GM18951 (cell line): ENCODE measurements at regions not wholly inside any gene's neighbourhood (a gene's known extent, or its start where the extent isn't known, plus 50 kb on each side); places are given as distances from the start of the nearest gene placed in this dataset.

ENCODE experiments used
- POLR2A ChIP-seq: IDR thresholded peaks from 4 replicates; pipeline ENCODE4 v1.6.1; 2011; ENCODE audit warnings: mild to moderate bottlenecking; ENCODE audit not compliant: insufficient read length, insufficient read depth; ENCODE audit errors: extremely low read depth
- in situ Hi-C: fragments of 300-500 bp; cut with MboI; formaldehyde crosslinking; loops from one replicate; pipeline ENCODE4 v1.12.0; 2022; ENCODE audit warnings: low sequenced_read_pairs, mixed read lengths, inconsistent platforms; ENCODE audit not compliant: unreplicated experiment

DNA sequence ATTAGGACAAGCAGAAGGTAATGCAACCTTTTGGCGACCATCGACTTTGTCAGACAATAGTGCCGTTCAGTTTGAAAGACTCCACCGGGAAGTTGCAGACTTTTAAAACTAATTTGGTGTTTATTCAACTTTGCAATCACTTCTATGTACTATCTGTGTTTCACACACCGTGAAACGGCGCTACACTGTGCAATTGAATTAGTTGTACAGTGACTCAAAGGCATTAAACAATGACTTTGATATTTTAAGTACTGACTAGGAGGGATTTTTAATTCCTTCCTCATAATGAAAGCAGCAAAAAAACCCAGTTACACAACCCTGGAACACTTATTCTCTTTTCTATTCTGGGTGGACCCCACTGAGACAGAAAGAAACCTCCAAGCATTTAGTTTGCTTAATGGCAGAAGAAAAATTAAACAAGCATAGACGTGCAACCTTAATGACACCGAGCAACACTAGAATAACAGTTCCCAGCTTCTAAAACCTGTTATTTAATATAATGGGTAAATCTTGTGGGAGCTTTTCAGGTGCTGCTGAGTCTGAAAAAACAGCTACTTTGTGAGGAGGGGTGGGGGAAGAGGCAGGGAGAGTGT, 176.8 kb downstream of the LMO4 start:
- in situ Hi-C loops, result no loop called here
- no peak for TF ChIP-seq POLR2A

- in situ Hi-C loops, result no loop called here
- no peak for TF ChIP-seq POLR2A
Measured at GRCh38 chr1:87506147-87506546, 177.5 kb downstream of the LMO4 start.

GRCh38 chr1:87508247-87508787, 179.6 kb downstream of the LMO4 start:
- TF ChIP-seq POLR2A, result no peak
- in situ Hi-C loops, result no loop called here

GRCh38 chr1:87510540-87510939, 181.9 kb downstream of the LMO4 start:
- in situ Hi-C loops, result no loop called here
- TF ChIP-seq POLR2A, result no peak

DNA sequence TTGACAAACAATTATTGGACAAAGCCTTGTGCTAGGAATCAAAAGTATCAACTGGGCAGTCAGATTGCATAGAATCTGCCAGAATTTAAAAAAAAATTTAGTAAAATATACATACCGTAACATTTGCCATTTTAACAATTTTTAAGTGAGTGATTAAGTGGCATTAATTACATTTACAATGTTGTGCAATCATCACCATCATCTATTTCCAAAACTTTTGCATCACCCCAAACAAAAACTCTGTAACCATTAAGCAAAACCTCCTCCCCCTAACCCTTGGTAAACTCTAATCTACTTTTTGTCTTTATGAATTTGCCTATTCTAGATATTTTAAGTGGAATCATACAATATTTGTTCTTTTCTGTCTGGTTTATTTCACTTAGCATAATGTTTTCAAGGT, 182.8 kb downstream of the LMO4 start:
- in situ Hi-C loops, result no loop called here
- no peak for TF ChIP-seq POLR2A

GRCh38 chr1:87512431-87512830, 183.8 kb downstream of the LMO4 start:
- in situ Hi-C loops, result no loop called here
- no peak for TF ChIP-seq POLR2A

DNA sequence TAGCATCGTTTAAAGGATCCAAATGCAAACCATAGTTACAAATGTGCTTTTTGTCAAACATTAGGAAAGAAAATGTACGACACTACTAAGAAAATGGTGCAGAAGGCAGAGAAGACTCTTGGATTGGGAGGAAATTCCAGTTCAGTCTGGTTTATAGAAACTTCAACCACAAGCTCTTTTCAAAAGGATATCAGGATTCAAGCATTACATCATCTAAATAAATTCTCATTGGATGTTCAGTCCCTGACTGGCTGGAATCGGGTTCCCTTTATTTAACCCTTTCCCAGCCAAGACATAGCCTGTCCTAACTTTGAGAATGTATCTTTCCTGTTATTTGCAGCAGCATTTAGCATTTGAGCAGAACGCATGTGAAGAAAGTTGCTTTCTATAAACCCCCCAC, 184.6 kb downstream of the LMO4 start:
- in situ Hi-C loops, result no loop called here
- TF ChIP-seq POLR2A, result no peak

GRCh38 chr1:87513966-87514660, 185.4 kb downstream of the LMO4 start:
- in situ Hi-C loops, result no loop called here
- no peak for TF ChIP-seq POLR2A

- no peak for TF ChIP-seq POLR2A
- in situ Hi-C loops, result no loop called here
Measured at GRCh38 chr1:87515781-87516180, 187.1 kb downstream of the LMO4 start.

DNA sequence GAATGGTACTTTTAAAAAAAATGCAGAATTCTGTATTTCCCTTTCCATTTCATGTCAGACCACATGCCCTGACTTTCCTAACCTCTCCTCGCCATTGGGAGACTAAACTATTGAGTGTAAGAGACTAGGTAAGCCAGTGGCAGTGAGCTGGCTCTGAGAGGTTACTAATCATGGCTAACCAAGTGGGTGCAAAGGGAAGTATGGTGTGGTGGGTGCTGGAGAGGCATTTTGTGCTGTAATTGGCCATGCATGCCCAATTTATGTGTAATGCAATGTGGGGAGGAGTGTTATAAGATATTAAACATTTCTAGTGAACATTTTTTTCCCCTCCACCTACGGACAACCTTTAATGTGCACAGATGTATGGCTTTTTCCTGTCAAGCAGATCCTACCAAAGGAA, 190.1 kb downstream of the LMO4 start:
- in situ Hi-C loops, result no loop called here
- no peak for TF ChIP-seq POLR2A

GRCh38 chr1:87521452-87521851, 192.8 kb downstream of the LMO4 start:
- in situ Hi-C loops, result no loop called here
- TF ChIP-seq POLR2A, result no peak

- in situ Hi-C loops, result no loop called here
- TF ChIP-seq POLR2A, result no peak
Measured at GRCh38 chr1:87523466-87523865, 194.8 kb downstream of the LMO4 start.

DNA sequence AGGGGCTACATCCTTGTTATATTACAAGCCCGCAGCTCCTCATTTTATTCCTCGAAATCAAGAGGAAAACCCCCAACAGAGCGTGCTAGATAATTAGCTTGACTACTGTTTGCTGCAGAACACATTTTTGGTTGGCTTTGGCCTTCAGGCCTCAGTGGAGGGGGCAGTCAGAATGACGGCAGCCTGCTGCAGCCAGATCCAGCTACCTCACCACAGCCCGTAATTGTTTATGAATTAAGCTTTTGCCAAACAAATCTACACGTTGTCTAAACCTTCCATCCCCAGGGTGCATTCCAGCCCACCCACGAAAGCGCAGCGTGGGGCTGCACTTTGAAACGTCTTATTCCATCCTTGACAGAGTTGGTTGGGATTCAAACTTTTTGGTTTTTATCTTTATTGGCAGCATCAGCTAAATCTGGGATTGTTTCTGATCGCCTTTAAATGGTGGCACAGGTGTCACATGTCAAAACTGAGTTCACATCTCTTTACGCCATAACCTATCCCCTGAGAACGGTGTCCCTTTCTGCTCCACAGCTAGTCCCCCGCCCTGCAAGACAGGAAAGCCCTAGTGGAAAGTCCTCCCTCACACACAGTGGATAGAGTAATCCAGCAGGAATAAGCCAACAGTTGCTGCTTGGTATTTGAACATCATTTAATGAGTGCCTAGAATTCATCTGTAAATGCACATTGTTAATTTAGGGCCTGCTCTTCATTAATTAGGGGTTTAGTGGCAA, 195.5 kb downstream of the LMO4 start:
- in situ Hi-C loops, result no loop called here
- no peak for TF ChIP-seq POLR2A
